A673 (cell line): ENCODE measurements at regions not wholly inside any gene's neighbourhood (a gene's known extent, or its start where the extent isn't known, plus 50 kb on each side); places are given as distances from the start of the nearest gene placed in this dataset.

ENCODE experiments used
- BruUV-seq: library from RNA; stranded (reverse); fragments of 400-500 nt; replicated peaks from 2 replicates; lab custom pipeline; 2021; lab: Mats Ljungman, UMichigan
- CTCF ChIA-PET: fragments of 300-600 bp; sonication (Branson Sonifier 250); formaldehyde crosslinking; loops from one replicate; lab custom pipeline; 2022; ENCODE audit warnings: antibody characterized with exemption; lab: Charles Lee
- POLR2A ChIA-PET: fragments of 300-600 bp; sonication (Branson Sonifier 250); formaldehyde crosslinking; loops from one replicate; lab custom pipeline; 2022; ENCODE audit warnings: antibody characterized with exemption; ENCODE audit not compliant: low non-redundant PET; lab: Charles Lee
- DNase-seq: peaks from one replicate; pipeline ENCODE4 v3.0.0-alpha.2; 2015; ENCODE audit warnings: low spot score
- H3K27ac ChIP-seq: fragments of 200-600 bp; sonication (generic); 2 replicates; pipeline ENCODE4 v1.5.1; 2016; ENCODE audit warnings: mixed run types, low read depth, mild to moderate bottlenecking, mixed read lengths, antibody characterized with exemption, low read length; ENCODE audit not compliant: poor library complexity, severe bottlenecking
- H3K27me3 ChIP-seq: fragments of 200-600 bp; sonication (generic); replicated peaks from 2 replicates; pipeline ENCODE4 v1.6.1; 2017; ENCODE audit warnings: mixed run types, low read depth, mild to moderate bottlenecking, mixed read lengths, antibody characterized with exemption, low read length; ENCODE audit not compliant: insufficient read depth, poor library complexity
- H3K36me3 ChIP-seq: fragments of 200-600 bp; sonication (generic); 2 replicates; pipeline ENCODE4 v1.6.1; 2016; ENCODE audit warnings: mixed run types, mild to moderate bottlenecking, mixed read lengths, antibody characterized with exemption, low read length; ENCODE audit not compliant: insufficient read depth, poor library complexity, severe bottlenecking
- H3K4me1 ChIP-seq: fragments of 200-600 bp; sonication (generic); 2 replicates; pipeline ENCODE4 v1.6.1; 2017; ENCODE audit warnings: mixed run types, mild to moderate bottlenecking, mixed read lengths, antibody characterized with exemption, low read length; ENCODE audit not compliant: insufficient read depth, poor library complexity, severe bottlenecking
- H3K4me3 ChIP-seq: fragments of 200-600 bp; sonication (generic); 2 replicates; pipeline ENCODE4 v1.5.1; 2016; ENCODE audit warnings: low read depth, mixed run types, mild to moderate bottlenecking, mixed read lengths, low read length; ENCODE audit not compliant: poor library complexity, severe bottlenecking
- H3K9me3 ChIP-seq: fragments of 200-600 bp; sonication (generic); 2 replicates; pipeline ENCODE4 v1.6.1; 2016; ENCODE audit warnings: mixed run types, low read depth, mild to moderate bottlenecking, mixed read lengths, antibody characterized with exemption, low read length; ENCODE audit not compliant: poor library complexity, severe bottlenecking
- EZH2 ChIP-seq: fragments of 200-600 bp; sonication (generic); IDR thresholded peaks from 2 replicates; pipeline ENCODE4 v1.6.1; 2017; ENCODE audit warnings: borderline replicate concordance, low read depth, mild to moderate bottlenecking, mixed read lengths, antibody characterized with exemption, low read length; ENCODE audit not compliant: poor library complexity, severe bottlenecking
- intact Hi-C: fragments of 100-400 bp; cut with micrococcal nuclease; formaldehyde crosslinking; loops from one replicate; pipeline ENCODE4 v1.10.0; 2022; ENCODE audit not compliant: unreplicated experiment
- TF ChIP-seq, protein P1 (sequence below): fragments of 300-800, 200-600 bp; sonication (generic); conservative IDR thresholded peaks from 2 replicates; pipeline ENCODE4 v1.5.1; 2017; ENCODE audit warnings: low read depth, mild to moderate bottlenecking, antibody characterized with exemption, low read length, moderate library complexity, mixed read lengths

DNA sequence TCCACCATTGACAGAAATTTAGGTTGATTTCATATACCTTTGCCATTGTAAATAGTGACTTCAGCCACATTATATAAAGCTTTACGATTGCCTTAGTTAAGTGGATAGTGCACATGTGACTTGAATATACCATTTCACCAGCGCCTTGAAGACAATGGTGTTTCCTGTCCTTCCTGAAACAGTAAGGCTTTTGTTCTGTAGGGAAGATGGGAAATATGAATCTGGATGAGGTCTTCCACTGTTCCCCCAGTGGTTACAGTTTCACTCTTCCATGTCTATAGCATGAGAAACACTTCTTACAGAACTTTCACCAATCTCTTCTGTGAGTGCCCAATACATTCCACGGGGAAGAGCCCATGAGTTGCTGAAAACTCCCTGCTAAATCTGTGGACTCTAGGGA is 240.5 kb downstream of the TRIB2 start:
- no peak overlapping the region for H3K27ac ChIP-seq
- no peak for DNase-seq
- TF ChIP-seq, protein P1, sequence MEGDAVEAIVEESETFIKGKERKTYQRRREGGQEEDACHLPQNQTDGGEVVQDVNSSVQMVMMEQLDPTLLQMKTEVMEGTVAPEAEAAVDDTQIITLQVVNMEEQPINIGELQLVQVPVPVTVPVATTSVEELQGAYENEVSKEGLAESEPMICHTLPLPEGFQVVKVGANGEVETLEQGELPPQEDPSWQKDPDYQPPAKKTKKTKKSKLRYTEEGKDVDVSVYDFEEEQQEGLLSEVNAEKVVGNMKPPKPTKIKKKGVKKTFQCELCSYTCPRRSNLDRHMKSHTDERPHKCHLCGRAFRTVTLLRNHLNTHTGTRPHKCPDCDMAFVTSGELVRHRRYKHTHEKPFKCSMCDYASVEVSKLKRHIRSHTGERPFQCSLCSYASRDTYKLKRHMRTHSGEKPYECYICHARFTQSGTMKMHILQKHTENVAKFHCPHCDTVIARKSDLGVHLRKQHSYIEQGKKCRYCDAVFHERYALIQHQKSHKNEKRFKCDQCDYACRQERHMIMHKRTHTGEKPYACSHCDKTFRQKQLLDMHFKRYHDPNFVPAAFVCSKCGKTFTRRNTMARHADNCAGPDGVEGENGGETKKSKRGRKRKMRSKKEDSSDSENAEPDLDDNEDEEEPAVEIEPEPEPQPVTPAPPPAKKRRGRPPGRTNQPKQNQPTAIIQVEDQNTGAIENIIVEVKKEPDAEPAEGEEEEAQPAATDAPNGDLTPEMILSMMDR: no peak
- TF ChIP-seq EZH2: no peak
- ChIA-PET CTCF (no interaction called here), POLR2A (no interaction called here)
- no peaks in the 10 kb centered on the region for H3K36me3 ChIP-seq
- peaks cover 5% of the 10 kb centered on the region for H3K9me3 ChIP-seq
- intact Hi-C loops: no loop called here
- no peaks in the 10 kb centered on the region for H3K4me1 ChIP-seq
- no peak overlapping the region for H3K4me3 ChIP-seq
- BruUV-seq: no TSS peak
- H3K27me3 ChIP-seq: no peaks in the 10 kb centered on the region

- intact Hi-C loops: no loop called here
- peaks cover 5% of the 10 kb centered on the region for H3K4me1 ChIP-seq
- peaks cover 5% of the 10 kb centered on the region for H3K9me3 ChIP-seq
- H3K27me3 ChIP-seq: no peaks in the 10 kb centered on the region
- H3K27ac ChIP-seq: no peak overlapping the region
- no peak for DNase-seq
- no peak overlapping the region for H3K4me3 ChIP-seq
- POLR2A ChIA-PET: no interaction called here
- CTCF ChIA-PET: no interaction called here
- BruUV-seq: no TSS peak
- H3K36me3 ChIP-seq: no peaks in the 10 kb centered on the region
- TF ChIP-seq EZH2: no peak
- TF ChIP-seq, protein P1: no peak
Observed at GRCh38 chr2:12959935-12960334, 243.2 kb downstream of the TRIB2 start.

DNA sequence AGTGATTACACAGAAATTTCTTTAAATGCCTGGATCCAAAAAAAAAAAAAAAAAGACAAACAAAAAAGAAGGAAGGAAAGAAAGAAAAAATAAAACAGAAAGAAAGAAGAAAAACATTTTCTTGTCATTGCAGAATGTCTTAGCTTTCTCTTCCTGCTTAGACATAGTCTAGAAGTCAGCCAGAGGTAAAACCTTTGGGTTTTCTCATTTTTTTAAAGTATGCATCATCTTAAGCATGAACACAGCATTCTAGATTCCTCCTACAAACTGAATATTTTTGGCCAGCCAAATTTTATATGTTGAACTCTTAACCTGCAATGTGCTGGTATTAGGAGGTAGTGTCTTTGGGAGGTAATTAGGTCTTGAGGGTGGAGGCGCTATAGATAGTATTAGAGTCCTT is 243.9 kb downstream of the TRIB2 start:
- CTCF ChIA-PET: no interaction called here
- BruUV-seq: no TSS peak
- intact Hi-C loops: no loop called here

More for the DNA sequence above, 243.9 kb downstream of the TRIB2 start:
- DNase-seq: no peak
- H3K36me3 ChIP-seq: no peaks in the 10 kb centered on the region
- H3K27me3 ChIP-seq: no peaks in the 10 kb centered on the region
- H3K4me1 ChIP-seq: peaks cover 12% of the 10 kb centered on the region
- H3K27ac ChIP-seq: no peak overlapping the region
- no peak overlapping the region for H3K4me3 ChIP-seq
- no peak for TF ChIP-seq EZH2
- TF ChIP-seq, protein P1: no peak
- POLR2A ChIA-PET: no interaction called here
- H3K9me3 ChIP-seq: peaks cover 5% of the 10 kb centered on the region
